HG03045 (cell line): ENCODE measurements at regions not wholly inside any gene's neighbourhood (a gene's known extent, or its start where the extent isn't known, plus 50 kb on each side); places are given as distances from the start of the nearest gene placed in this dataset.
"Not testable (repeated sequence)": the region's sequence is repeated elsewhere in the genome, so short reads cannot be mapped to it uniquely, and the experiment has no call there.

ENCODE experiments used
- ATAC-seq: cut with Tn5 transposase; IDR thresholded peaks from one replicate; pipeline ENCODE4 v1.9.1; 2021; ENCODE audit warnings: mild to moderate bottlenecking, moderate library complexity; ENCODE audit not compliant: unreplicated experiment

DNA sequence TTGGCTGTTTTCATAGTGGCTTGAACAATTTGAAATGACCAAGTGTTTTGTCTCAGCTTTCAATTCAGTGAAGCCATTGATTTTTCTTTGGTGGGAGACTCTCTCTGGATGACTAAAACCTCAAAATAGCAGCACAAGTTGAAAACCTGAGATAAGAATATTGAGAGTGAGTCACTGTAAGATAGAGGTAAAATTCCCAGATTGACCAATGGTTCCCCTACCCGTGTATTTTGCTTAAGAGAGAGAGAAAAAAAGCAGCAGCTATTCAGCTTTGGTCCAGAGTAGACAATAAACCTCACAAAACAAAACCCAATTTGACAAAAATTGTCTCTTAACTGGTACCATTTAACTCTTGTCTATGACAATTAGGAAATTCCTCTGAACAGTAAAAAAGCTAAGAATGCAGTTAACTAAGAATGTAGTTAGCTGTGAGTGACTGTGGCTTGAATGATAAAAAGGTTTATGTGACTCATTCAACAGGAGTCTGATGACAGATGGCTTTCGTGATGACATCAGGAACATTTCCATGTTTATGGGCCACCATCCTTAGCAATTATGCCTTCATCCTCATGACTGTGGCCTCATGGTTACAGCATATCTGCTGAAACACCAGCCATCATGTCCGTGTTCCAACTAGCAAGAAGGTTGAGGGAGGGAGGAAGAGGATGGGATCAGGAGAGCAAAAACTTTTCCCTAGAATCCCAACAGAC, 356.9 kb downstream of the NDFIP2 start:
- ATAC-seq, result no peak

DNA sequence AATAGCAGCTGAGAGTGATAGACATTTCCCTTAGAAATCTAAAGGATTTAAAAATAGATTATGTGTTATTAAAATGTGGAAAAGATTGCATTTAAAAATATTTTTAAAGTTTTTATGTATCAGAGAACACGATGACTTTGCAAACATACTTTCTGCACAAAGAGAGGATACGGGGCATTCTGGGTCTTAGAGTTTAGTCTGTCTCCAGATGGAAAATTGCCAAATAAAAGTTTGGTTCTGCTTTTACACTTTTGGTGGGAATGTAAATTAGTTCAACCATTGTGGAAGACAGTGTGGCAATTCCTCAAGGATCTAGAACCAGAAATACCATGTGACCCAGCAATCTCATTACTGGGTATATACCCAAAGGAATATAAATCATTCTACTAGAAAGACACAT, 355.2 kb downstream of the NDFIP2 start:
- ATAC-seq, result not testable (repeated sequence)

DNA sequence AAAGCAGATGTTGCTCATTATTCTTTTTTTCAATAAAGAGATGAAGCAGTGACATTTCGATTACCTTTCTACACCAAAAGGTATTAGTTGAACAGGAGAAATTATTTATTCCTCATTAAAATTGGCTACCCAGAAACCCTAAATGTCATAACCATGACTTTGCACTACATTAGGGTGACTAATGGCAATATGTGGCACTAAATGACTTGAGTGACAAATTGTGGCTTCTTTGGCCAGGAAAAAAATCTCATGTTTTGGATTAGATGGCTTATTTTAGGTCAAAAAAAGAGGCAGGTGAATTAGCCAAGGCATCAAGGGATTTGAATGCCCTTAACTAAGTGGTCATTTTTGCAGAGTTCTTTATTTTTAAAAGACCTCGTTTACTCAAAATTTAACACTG, 353.9 kb downstream of the NDFIP2 start:
- ATAC-seq, result no peak

DNA sequence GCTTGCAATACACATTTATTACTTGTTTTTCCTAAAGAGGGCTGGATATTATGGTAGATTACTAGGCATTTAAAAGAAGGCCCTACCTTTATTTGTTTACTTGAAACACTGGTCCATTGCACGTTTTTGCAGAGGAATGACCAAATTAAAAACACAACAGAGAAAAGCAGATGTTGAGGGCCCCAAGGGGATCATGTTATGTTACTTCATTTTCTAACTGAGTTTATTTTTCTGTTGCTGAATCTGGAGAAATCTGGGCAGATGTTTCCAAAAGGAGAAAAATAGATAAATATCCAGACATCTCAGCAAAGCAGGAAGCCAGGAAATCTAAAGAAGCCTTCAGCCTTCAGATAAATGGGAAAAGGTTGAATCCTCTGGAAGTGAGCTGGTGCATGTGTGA, 353.0 kb downstream of the NDFIP2 start:
- ATAC-seq, result no peak

DNA sequence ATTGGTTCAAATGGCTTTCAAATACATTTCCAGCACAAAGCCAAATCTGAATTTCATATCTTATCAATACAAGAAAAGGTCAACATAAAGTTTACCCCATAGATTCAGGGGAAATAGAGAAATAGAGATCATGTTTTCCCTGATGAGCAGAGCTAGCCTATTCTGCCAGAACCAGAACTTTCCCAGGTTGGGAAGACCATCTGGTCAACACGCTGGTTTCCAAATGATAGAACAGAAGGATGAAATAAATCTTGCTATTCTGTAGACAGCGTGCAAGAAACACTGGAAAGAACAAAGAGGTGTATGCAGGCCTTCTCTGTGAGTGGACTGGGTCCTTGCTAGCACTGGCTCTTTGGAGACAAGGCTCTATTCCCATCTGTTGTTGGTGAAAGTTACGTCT, 350.6 kb downstream of the NDFIP2 start:
- no peak for ATAC-seq

DNA sequence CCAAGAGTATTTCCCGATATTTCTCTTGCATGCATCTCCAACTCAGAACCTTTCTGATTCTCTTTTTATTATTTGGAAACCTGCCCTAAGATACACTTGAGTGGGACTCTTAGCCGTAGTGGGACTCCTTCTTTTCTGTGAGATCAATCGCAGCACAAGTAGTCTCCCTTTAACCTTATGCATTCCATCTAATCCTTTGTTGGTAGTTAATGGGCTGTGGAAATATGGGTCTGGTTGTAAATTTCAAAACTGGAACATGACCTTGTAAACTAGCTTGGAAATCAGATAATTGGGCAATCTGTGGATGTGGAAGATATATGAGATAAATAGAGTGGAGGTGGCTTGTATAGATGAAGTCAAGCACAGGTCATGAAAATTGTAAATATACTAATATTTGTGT, 350.0 kb downstream of the NDFIP2 start:
- no peak for ATAC-seq

DNA sequence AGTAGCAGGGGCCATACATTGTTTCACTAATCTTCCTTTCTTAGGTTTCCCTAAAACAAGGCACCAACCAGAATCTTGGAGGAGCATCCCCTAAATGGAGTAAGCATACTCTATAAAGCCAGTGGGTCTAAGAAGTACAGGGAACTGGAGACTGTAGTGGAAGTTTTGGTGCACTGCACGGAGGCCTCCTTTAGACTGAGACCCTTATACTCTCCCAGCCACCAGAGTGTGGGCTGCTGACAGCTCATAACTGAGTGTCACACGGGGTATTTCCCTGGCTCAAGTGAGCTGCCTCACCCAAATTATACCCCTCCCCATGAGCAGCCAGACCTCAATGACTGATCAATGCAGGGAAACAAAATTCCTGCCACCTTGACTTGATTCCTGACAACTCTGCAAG, 349.5 kb downstream of the NDFIP2 start:
- no peak for ATAC-seq

DNA sequence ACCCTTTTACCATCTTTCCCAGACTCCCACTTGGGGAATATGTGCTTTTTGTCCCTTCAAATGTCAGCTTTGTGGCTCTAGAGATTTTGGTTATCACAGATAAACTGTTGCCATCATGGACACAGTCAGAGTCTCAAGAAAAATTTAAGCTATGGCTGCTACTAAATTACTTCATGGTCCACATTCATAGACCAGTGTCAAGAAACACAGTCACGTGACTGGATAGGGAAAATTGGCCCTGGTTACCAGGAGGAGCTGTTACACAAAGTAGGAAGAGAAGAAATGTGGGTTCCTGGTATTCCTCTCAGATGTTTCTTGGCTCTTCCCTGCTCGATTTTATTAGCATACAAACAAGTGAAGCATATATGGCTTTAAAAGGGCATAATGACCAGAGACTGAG, 348.9 kb downstream of the NDFIP2 start:
- ATAC-seq, result no peak

DNA sequence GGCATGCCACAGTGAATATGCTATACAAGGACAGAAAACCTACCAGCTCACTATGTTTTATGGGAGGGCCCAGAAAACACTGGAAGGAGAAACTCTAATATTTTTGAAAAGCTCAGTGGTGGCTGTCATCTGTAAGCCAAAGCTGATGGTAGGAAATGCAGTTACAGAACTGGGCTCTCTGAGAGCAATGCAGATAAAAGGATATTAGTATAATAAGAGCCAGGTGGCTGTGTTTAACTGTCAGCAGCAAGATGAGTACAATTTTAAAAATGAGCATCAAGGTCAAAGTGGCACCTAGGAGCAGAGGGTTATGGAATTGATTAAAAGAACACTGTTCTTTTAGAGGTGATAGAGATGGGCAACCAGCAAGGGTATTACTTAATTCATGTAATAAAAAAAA, 345.0 kb downstream of the NDFIP2 start:
- no peak for ATAC-seq

DNA sequence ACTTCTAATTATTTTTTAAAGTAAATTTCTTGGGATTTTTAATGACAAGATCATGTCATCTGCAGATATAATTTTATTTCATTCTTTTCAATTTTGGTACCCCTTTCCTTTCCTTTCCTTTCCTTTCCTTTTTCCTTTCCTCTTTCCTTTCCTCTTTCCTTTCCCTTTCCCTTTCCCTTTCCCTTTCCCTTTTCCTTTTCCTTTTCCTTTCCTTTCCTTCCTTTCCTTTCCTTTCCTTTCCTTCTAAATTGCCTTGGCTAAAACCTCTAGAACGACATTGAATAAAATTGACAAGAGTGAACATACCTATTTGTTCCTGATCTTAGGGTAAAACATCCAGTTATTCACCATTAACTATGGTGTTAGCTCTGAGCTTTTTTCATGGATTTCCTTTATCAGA, 334.1 kb downstream of the NDFIP2 start:
- ATAC-seq, result no peak

DNA sequence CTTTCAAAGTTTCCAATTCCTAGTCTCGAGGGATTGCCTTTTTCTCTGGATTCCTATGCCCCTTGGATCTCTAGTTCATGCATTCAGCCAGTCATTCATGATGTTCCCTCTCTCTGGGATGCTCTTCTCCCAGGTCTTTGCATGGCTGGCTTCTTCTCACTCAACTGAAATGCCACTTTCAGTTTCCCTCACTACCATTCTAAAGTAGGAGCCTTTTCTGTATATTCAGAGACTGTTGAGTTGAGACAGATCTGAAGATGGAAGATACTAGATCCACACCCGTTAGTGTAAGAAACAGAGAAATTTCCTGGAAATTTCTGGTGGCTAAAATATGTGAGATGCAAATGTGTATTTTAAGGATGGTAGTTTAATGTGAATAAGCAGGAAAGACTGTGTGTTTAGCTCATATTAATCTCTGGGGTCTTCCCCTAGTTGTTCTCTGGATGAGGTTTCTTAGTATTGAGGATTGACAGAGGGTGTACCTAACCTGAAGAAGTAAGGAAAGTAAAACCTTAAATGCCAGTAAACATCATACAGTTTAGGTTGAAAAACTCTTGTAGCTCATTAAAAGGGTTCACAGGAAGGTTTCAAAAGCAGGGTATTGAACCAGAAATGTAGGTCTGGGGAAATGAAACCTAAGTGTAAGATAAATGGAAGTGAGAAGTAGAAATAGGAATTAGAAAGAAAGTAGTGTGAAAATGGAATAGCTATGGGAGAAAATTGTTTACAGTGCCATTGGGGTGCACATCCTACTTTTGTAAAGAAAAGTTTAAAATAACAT, 331.3 kb downstream of the NDFIP2 start:
- ATAC-seq, result no peak

DNA sequence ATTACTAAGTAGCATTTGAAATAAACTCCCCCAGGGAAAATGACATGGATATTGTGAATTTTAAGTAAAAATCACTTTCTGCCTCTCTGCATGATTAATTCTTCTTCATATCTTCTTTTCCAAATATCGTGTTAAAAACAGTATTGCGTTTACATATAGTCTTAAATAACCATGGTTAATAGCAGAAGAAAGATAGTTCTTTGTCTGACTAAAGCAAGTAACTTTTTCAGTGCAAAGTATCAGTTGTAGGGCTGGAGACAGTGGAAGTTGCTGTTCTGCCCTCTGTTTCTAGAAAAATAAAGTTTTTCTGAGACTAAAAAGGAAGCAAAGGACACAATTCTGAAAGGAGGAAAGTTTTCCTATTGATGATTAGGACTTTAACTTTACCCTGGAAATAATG, 330.2 kb downstream of the NDFIP2 start:
- no peak for ATAC-seq

DNA sequence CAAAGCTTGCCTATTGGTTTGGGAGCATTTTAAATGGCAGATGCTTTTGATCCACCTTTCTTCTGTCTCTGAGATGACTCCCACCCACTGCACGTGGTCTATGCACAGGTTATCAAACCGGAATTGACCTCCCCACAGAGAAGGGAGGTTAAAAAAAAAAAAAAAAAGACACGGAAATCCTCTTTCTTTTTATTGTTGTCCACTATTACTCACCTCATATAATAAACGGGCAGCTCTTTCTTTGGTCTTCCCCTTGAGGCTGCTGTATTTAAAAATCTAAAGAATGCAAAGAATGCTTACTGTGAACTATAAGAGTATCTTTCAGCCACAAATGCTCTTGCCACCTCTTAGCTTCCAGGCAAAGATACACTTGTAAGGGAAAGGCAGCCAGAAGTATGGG, 329.7 kb downstream of the NDFIP2 start:
- no peak for ATAC-seq

DNA sequence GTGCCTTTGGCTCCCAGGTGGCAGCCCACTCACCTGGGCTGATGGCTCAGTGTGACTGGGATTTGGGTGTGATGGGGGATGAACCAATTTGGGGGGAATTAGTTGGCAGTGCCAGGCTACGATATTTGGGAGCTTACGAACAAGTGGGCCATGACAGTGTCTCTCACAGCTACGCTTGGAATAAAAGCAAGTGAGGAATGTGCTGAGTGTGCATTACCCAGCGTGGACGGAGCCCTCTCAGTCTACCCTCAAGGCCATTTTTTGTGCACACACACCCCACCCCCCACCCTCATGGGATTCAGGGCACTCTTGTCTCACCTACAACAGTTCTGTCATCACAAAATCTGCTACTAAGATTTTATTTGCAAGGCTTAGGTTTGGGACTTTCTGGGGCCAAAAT, 329.1 kb downstream of the NDFIP2 start:
- ATAC-seq, result no peak

DNA sequence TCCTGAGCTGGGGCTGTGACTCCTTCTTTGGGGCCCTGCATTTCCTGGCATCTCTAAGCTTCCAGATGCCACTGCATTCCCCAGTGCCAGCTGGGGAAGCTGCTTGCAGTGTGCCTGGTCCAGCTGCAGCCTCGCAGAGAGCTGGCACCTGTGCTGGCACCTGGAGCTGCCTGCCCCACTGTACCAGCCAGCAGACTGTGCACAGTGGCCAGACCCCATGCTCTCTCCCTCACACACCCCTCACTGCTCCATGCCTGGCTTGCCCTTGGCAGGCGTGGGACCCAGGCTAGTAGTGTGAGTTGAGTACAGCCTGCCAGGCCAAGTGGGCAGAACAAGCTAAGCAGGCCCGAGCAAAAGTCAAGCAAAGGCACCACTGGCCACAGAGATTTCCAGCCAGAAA, 327.5 kb downstream of the NDFIP2 start:
- no peak for ATAC-seq

DNA sequence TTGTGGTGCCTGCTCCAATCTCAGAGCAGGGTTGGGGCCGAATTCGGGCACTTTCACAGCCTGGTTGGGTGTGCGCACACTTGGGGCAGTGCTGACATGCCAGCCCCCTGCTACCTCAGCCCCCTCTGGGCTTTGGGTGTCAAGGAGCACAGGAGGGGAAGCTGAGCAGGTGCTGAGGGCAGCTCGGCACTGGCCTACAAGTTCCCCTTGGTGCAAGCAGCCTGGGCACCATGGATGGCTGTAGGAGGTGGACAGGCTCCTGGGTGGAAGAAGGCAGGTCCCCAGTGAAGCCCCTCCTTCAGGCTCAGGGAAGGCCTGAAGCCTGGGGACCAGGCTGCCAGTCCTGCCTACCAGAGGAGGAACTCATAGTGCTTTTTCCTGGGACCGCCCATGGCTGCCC, 326.6 kb downstream of the NDFIP2 start:
- ATAC-seq, result no peak

DNA sequence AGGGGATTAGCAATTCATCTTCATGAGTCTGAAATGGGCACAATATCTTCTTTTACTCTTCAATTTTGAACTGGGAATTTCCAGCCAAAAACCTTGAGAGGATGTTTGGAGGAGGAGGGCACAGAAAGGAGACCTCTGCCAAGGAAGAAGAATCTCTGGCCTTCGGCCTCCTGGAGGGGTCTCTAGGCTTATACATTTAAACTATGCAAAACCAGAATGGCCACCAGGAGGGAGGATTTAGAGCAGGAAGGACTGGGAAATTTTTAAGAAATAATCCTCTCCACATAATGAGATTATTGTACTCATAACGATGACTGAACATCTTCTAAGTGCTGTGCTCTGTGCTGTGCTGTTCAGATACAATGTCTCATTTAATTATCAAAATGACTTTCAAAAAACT, 325.9 kb downstream of the NDFIP2 start:
- ATAC-seq, result no peak

DNA sequence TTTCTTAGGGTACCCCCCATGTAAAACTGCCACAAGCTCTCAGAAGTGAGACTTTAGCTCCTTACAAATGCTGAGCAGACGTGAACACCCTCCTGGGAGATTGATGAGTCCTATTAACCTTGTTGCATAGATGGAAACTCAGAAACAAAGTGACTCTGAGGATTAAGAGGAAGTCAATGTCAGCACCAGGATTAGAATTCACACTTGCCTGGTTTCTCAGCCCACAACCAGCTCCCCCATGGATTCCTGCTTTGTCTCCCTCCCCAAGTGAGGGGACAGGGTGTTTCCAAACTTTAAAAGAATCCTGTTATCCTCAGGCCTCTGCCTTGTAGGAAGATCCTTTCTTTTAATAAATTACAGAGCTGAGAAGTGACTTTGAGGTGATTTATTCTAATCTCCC, 324.4 kb downstream of the NDFIP2 start:
- no peak for ATAC-seq

DNA sequence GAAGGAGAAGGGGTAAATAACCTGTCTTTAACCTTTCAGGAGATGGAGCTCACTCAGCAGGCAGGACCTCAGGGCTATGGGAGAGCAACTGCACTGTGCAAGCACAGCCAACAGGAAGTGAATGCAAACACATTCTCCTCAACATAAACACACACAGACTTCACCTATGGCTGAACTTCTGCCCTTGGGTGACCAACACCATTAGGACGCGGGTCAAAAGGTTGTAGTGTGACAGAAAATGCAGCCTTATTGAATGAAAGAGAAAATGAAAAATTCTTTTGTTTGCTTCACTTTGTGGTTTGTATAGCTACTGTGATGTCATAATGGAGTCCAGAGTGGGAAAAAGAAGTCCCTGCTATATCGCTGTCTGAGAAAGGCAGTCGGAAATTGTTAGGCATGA, 323.0 kb downstream of the NDFIP2 start:
- ATAC-seq, result no peak

DNA sequence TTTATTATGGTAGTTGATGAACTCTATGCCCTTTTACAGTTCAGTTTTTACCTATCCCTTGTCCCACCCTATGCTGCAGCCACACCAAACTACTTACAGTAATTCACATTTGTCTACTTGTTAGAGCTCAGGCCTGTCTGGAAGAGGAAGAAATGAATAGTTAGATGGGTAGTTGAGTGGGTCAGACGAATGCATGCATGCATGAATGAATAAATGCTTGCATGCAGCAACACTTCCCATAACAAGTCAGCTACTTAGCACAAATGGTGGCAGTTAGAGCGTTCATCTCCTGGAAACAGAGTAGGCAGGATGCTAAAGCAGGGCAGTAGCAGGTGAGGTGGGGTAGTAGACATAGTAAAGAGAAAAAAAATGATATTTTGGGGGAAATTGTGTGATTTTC, 322.3 kb downstream of the NDFIP2 start:
- ATAC-seq, result no peak

DNA sequence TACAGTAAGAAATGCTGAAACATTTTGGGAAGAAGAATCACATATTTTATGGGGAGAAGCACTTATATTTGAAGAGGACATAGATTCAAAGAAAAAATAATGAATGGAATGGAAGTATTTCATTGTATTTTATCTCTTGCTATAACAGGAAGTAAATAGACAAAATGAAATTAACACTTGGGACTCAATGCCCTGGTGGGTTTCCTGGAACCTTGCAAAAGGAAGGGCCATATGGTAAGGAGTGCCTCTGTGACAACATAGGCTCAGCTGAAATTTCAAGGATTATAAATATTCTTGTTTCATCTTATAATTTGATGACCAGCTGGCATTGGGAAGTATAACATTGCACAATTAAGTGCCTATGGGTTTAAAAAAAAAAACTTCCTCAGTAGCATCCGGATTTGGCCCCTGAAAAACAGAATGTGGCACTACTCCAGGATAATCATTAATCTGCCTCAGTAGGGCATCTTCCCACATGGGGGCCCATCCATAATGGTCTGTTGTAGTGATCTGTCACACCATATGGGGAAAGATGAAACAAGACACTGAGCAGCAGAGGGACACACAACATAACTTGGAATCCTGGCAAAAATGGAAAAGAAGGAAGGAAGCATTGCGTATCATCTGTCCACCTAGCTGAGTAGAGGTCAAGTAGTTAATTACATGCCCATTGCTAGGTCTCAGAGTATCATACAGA, 321.6 kb downstream of the NDFIP2 start:
- ATAC-seq, result no peak
